Activated T-helper 1 cell treated with anti-CD3 and anti-CD28 coated beads, Interleukin-12 subunit alpha, Interleukin-12 subunit beta, Interleukin-2, Interleukin-4 antibody, amounts not matched to agents 30 ng/mL and 10 ng/mL and 1 ng/mL, durations not matched to agents 14 hours and 24 hours and 36 hours (primary cell): ENCODE measurements at regions not wholly inside any gene's neighbourhood (a gene's known extent, or its start where the extent isn't known, plus 50 kb on each side); places are given as distances from the start of the nearest gene placed in this dataset.
"Not testable (repeated sequence)": the region's sequence is repeated elsewhere in the genome, so short reads cannot be mapped to it uniquely, and the experiment has no call there.

Experiments used
- DNase-seq: peaks from one replicate; pipeline ENCODE4 v3.0.0; 2021; ENCODE audit warnings: low spot score
- H3K27ac Mint-ChIP-seq: one replicate; pipeline ENCODE4 v1.8.0; 2021; ENCODE audit warnings: mild to moderate bottlenecking, mixed read lengths
- H3K27me3 Mint-ChIP-seq: one replicate; pipeline ENCODE4 v1.8.0; 2022; ENCODE audit warnings: mild to moderate bottlenecking, moderate library complexity, mixed read lengths; ENCODE audit not compliant: insufficient read depth
- H3K36me3 Mint-ChIP-seq: one replicate; pipeline ENCODE4 v1.8.0; 2021; ENCODE audit warnings: low read depth, mixed read lengths
- H3K4me1 Mint-ChIP-seq: one replicate; pipeline ENCODE4 v1.8.0; 2021; ENCODE audit warnings: low read depth, mixed read lengths
- H3K4me3 Mint-ChIP-seq: one replicate; pipeline ENCODE4 v1.8.0; 2021; ENCODE audit warnings: mild to moderate bottlenecking, moderate library complexity, mixed read lengths
- H3K9me3 Mint-ChIP-seq: one replicate; pipeline ENCODE4 v1.8.0; 2021; ENCODE audit warnings: mixed read lengths
- intact Hi-C: fragments of 100-400 bp; cut with micrococcal nuclease; formaldehyde crosslinking; loops from one replicate; pipeline ENCODE4 v1.15.1; 2024

DNA sequence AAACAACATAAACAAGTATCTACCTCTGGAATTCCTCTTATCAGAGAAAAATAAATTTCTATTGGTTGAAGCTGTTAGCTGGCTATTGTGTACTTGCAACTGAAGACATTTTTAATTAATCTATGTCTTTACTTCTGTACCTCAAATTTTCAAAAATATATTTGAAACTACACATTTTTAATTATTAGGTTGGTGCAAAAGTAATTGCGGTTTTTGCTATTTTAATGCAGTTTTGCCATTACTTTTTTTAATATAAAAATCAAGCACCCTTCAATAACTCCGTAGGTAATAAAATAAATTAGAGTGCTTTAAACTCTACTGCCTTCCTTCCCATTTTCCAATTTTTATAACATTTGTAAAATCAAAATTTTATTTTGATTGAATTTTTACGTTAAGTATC is 262.1 kb upstream of the DUSP10 start:
- H3K9me3 Mint-ChIP-seq, result no peaks in the 10 kb centered on the region
- H3K27ac Mint-ChIP-seq, result no peak overlapping the region
- no peak overlapping the region for H3K4me3 Mint-ChIP-seq
- DNase-seq, result no peak
- peaks cover 4% of the 10 kb centered on the region for H3K27me3 Mint-ChIP-seq
- intact Hi-C loops, result no loop called here
- H3K4me1 Mint-ChIP-seq, result peaks cover 3% of the 10 kb centered on the region
- H3K36me3 Mint-ChIP-seq, result no peaks in the 10 kb centered on the region

DNA sequence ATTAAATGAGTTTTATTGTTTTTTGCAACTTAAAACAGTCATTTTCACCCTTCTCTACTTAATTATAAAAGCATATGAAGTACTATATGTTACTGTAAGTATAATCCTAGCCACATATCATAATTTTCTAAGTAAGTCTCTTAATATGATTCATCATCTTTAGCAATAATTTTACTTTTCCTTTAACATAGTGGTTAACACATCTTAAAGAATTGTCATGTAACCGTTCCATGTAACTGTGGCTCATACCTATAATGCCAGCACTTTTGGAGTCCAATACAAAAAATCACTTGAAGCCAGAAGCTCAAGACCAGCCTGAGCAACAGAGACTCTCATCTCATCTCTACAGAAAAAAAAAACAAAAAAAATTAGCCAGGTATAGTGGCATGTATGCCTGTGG is 260.6 kb upstream of the DUSP10 start:
- Mint-ChIP-seq H3K27me3 (peaks cover 6% of the 10 kb centered on the region), H3K4me1 (no peaks in the 10 kb centered on the region), H3K4me3 (no peak overlapping the region), H3K9me3 (no peaks in the 10 kb centered on the region), H3K36me3 (no peaks in the 10 kb centered on the region), H3K27ac (no peak overlapping the region)
- intact Hi-C loops, result no loop called here
- no peak for DNase-seq

DNA sequence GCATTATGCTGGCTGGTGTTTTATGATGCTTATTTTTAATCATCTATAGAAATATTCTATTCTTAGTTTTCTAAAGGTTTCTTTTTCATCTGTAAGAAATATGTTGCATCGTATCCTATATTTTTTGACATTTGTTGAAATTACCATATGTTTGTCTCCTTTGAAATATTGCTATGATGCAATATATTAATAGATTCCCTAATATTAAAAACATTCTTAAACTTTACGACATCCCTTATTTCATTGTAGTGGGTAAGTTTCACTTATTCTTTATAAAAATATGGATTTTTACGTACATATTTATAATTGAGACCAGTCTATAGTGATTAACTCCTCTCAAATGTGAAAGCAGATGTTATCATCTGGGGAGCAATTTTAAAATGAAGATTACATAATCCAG is 258.2 kb upstream of the DUSP10 start:
- Mint-ChIP-seq H3K36me3 (no peaks in the 10 kb centered on the region), H3K4me1 (peaks cover 6% of the 10 kb centered on the region), H3K4me3 (no peak overlapping the region), H3K27me3 (peaks cover 4% of the 10 kb centered on the region), H3K27ac (no peak overlapping the region), H3K9me3 (no peaks in the 10 kb centered on the region)
- no peak for DNase-seq
- intact Hi-C loops, result no loop called here

DNA sequence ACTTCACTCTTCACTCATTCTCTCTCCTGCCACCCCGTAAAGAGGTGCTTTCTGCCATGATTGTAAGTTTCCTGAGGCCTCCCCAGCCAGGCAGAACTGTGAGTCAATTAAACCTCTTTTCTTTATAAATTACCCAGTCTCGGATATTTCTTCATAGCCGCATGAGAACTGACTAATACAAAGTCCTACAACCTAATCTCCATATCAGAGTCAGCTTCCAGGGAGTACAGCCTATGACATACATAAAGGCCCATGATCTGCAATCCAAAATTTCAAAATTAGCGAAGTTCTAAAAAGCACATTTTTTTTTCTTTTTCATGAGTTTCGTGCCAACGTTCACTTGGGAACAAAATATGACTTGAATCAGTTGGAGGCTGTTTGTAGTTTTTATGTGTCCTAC is 256.9 kb upstream of the DUSP10 start:
- Mint-ChIP-seq H3K4me3 (no peak overlapping the region), H3K27me3 (peaks cover 2% of the 10 kb centered on the region), H3K27ac (no peak overlapping the region), H3K36me3 (no peaks in the 10 kb centered on the region), H3K9me3 (peaks cover under 1% of the 10 kb centered on the region), H3K4me1 (peaks cover 20% of the 10 kb centered on the region)
- intact Hi-C loops, result loop anchor here (10.0 kb wide), 1 partner anchor 656 kb away; no protein-coding TSS in a partner anchor
- no peak for DNase-seq

DNA sequence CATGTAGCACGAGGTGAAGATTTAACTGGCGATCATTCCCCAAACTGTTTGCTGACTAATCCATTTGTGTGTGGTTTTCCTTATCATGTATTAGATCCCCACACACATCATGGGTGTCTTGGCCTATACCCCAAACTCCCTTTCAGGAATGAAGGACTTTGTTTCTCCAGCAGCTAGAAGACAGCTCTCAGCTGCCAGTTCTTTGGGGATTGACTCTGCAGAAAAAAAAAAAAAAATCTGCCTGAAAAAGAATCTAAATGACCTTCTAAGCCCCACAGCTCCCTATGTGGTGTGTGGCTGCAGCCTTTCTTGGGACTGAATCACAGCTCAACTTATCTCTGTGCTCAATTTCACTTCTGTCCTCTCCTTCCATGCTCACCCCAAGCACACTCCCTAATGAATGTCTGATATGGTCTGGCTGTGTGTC is 256.3 kb upstream of the DUSP10 start:
- Mint-ChIP-seq H3K4me1 (peaks cover 25% of the 10 kb centered on the region), H3K36me3 (no peaks in the 10 kb centered on the region), H3K27ac (no peak overlapping the region), H3K4me3 (no peak overlapping the region), H3K27me3 (peaks cover 2% of the 10 kb centered on the region), H3K9me3 (peaks cover 4% of the 10 kb centered on the region)
- no peak for DNase-seq
- intact Hi-C loops, result loop anchor here (10.0 kb wide), 1 partner anchor 657 kb away; no protein-coding TSS in a partner anchor

DNA sequence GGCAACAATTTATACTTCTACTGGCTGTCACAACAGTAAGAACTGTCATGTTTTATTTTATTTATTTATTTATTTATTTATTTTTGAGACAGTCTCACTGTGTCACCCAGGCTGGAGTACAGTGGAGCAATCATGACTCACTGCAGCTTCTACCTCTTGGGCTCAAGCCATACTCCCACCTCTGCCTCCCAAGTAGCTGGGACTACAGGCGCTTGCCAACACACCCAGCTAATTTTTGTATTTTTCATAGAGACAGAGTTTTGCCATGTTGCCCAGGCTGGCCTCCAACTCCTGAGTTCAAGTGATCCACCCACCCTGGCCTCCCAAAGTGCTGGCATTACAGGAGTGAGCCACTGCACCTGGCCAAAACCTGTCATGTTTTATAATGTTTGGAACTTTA is 255.1 kb upstream of the DUSP10 start:
- not testable (repeated sequence) for H3K4me3 Mint-ChIP-seq, H3K27me3 Mint-ChIP-seq, DNase-seq, H3K36me3 Mint-ChIP-seq, H3K27ac Mint-ChIP-seq
- H3K4me1 Mint-ChIP-seq, result peaks cover 35% of the 10 kb centered on the region
- intact Hi-C loops, result loop anchor here (10.0 kb wide), 1 partner anchor 658 kb away; no protein-coding TSS in a partner anchor
- H3K9me3 Mint-ChIP-seq, result peaks cover 14% of the 10 kb centered on the region

DNA sequence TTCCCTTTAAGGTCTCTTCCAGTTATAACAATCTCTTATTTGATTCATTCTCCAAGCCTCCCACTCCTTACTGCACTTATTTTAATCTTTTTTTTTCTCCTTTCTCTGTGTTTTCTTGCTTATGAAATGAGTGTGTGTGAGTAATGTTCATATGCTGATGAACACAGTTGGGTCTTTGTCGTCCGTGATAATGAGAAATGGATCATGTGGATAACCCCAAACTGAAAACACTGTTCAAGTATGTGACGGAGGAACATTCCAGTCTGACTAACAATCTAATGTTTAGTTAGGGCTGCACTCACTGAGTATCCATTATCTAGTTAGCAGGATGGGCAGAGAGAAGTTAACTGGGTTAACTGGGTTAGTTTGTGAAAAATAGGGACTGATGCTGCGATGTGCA is 253.1 kb upstream of the DUSP10 start:
- intact Hi-C loops, result loop anchor here (1.0 to 10.0 kb wide), 10 partner anchors 33 to 660 kb away; partner anchors contain the start of gene DUSP10
- peaks cover 3% of the 10 kb centered on the region for H3K36me3 Mint-ChIP-seq
- peaks cover 17% of the 10 kb centered on the region for H3K9me3 Mint-ChIP-seq
- H3K4me3 Mint-ChIP-seq, result peak overlapping the region; percentile 2
- H3K27ac Mint-ChIP-seq, result peak overlapping the region; percentile 77
- peaks cover 2% of the 10 kb centered on the region for H3K27me3 Mint-ChIP-seq
- no peak for DNase-seq
- H3K4me1 Mint-ChIP-seq, result peaks cover 40% of the 10 kb centered on the region

DNA sequence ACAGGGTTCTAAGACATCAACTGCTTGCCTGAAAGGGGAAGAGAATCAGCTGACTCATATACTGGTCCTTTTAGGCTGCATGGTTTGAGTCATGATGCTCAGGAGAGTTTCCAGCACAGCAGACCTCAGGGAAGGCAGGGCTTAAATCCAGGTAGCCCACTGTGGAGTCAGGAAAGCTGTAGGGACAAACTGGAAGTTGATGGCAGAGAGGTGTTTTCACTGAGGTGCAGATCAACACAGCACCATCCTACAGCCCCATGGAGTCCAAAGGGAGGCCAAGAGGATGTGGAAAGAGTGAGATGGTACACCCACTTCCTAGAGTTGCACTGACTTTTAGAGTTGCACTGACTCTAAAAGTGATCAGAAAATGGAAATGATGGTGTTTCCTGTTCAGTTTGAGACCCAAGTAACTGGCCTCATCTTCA is 252.4 kb upstream of the DUSP10 start:
- H3K36me3 Mint-ChIP-seq, result peaks cover 3% of the 10 kb centered on the region
- peaks cover 2% of the 10 kb centered on the region for H3K27me3 Mint-ChIP-seq
- peaks cover 40% of the 10 kb centered on the region for H3K4me1 Mint-ChIP-seq
- intact Hi-C loops, result loop anchor here (1.0 to 10.0 kb wide), 10 partner anchors 32 to 661 kb away; partner anchors contain the start of gene DUSP10
- peak overlapping the region; percentile 77 for H3K27ac Mint-ChIP-seq
- H3K9me3 Mint-ChIP-seq, result peaks cover 17% of the 10 kb centered on the region
- H3K4me3 Mint-ChIP-seq, result no peak overlapping the region
- no peak for DNase-seq

DNA sequence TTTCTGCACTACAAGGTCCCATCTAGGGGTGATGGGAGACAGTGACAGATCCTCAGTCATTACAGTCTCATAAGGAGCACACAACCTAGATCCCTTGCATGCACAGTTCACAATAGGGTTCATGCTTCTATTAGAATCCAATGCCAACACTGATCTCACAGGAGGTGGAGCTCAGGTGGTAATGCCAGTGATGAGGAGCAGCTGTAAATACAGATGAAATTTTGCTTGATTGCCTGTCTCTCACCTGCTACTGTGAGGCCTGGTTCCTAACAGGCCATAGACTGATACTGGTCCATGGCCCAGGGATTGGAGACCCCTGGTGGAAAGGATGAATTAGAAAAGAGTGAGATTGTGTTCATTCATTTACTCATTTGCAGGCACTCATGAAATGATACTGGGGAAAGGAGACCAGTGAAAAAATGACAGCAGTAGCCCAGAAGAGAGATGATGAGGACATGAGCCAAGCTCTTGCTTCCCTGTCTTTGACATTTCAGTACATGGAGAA is 251.6 kb upstream of the DUSP10 start:
- Mint-ChIP-seq H3K36me3 (peaks cover 3% of the 10 kb centered on the region), H3K4me1 (peaks cover 40% of the 10 kb centered on the region), H3K4me3 (no peak overlapping the region), H3K9me3 (peaks cover 17% of the 10 kb centered on the region), H3K27me3 (no peaks in the 10 kb centered on the region), H3K27ac (peak overlapping the region; percentile 77)
- no peak for DNase-seq
- intact Hi-C loops, result loop anchor here (2.0 to 10.0 kb wide), 3 partner anchors 15 to 661 kb away; no protein-coding TSS in a partner anchor

DNA sequence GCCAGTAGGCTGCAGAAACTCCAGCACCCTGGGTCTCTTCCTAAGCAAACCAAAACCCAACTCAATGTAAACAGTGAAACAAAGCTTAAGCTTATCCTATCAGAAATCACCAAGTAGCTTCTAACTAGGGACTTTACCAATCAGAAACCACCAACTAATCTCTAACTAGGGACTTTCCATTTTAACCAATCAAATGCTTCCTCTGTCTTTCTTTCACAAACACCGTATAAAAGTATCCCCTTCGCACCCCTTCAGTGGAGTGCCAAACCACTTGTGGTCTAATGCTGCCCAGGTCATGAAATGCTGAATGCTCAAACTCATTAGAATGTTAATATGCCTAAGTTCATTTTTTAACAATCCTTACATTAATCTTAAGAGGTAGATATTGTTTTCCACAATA is 250.5 kb upstream of the DUSP10 start:
- H3K27me3 Mint-ChIP-seq, result no peaks in the 10 kb centered on the region
- no peak overlapping the region for H3K4me3 Mint-ChIP-seq
- intact Hi-C loops, result loop anchor here (2.0 to 10.0 kb wide), 3 partner anchors 16 to 662 kb away; no protein-coding TSS in a partner anchor
- peaks cover 40% of the 10 kb centered on the region for H3K4me1 Mint-ChIP-seq
- peaks cover 3% of the 10 kb centered on the region for H3K36me3 Mint-ChIP-seq
- H3K27ac Mint-ChIP-seq, result peak overlapping the region; percentile 31
- H3K9me3 Mint-ChIP-seq, result peaks cover 17% of the 10 kb centered on the region
- DNase-seq, result no peak

DNA sequence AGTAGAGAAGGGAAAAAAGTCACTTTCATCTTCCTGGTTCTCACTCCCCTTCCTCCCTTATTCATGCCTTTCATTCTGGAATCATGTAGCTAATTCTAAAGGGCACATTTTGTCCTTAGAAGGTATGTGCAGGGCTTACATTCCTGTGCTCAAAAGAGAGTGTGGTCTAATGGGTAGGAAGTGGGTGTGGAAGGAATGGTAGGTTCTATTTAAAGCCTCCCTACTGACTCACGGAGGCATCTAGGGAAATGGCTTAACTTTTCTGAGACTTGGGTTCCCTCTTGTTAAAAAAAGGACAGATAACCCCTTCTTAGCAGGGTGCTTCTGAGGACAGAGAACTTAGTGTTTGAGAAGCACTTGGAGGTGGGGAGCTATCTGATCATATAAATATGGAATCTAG is 249.3 kb upstream of the DUSP10 start:
- H3K36me3 Mint-ChIP-seq, result peaks cover 3% of the 10 kb centered on the region
- H3K27ac Mint-ChIP-seq, result no peak overlapping the region
- DNase-seq, result no peak
- peaks cover 17% of the 10 kb centered on the region for H3K9me3 Mint-ChIP-seq
- H3K4me1 Mint-ChIP-seq, result peaks cover 40% of the 10 kb centered on the region
- H3K27me3 Mint-ChIP-seq, result no peaks in the 10 kb centered on the region
- intact Hi-C loops, result loop anchor here (5.0 to 10.0 kb wide), 2 partner anchors 164 to 664 kb away; no protein-coding TSS in a partner anchor
- H3K4me3 Mint-ChIP-seq, result no peak overlapping the region

DNA sequence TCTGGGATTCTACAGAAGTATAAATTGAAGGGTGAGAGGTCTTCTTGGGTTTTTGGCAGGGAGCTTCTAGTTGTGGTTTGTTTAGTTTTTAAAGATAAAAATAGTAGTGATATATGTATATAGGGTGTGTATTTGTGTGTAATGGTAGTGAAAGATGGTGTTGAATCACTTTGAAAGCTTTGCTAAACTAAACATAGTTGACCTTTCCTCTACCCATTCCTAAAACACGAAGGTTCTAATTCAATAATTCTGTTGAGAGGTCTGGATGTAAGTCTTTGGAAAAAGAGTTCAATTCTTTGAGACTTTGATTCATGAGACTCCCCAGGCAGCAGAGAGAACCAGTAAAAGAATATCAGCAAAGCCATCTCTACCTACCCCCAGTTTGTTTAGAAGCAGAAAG is 247.9 kb upstream of the DUSP10 start:
- Mint-ChIP-seq H3K4me1 (peaks cover 30% of the 10 kb centered on the region), H3K36me3 (peaks cover 3% of the 10 kb centered on the region), H3K9me3 (peaks cover 17% of the 10 kb centered on the region), H3K27me3 (peaks cover 5% of the 10 kb centered on the region), H3K27ac (no peak overlapping the region), H3K4me3 (no peak overlapping the region)
- DNase-seq, result no peak
- intact Hi-C loops, result loop anchor here (5.0 to 10.0 kb wide), 2 partner anchors 162 to 665 kb away; no protein-coding TSS in a partner anchor

DNA sequence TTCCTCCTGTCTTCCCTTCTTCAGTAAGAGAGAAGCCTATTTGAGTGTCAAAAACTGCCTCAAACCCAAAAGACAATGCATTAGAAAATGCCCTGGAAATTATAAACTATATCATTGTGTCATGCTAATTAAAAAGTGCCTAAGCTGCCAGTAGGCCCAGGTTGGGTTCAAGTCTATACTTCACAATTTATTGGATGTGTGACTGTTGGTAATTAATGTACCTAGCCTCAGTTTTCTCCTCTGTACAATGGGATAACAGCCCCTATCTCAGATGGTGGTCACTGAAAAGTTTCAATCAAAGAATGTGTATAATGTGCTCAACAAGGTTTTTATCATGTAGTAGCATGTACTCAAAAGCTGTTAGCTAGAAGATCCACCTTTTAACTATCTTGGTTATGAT is 246.9 kb upstream of the DUSP10 start:
- intact Hi-C loops, result no loop called here
- Mint-ChIP-seq H3K27ac (no peak overlapping the region), H3K36me3 (peaks cover 3% of the 10 kb centered on the region), H3K27me3 (peaks cover 6% of the 10 kb centered on the region), H3K4me3 (no peak overlapping the region), H3K4me1 (peaks cover 21% of the 10 kb centered on the region), H3K9me3 (peaks cover 17% of the 10 kb centered on the region)
- DNase-seq, result no peak
